ENCODE measurements at regions not wholly inside any gene's neighbourhood (a gene's known extent, or its start where the extent isn't known, plus 50 kb on each side); places are given as distances from the start of the nearest gene placed in this dataset.

DNA sequence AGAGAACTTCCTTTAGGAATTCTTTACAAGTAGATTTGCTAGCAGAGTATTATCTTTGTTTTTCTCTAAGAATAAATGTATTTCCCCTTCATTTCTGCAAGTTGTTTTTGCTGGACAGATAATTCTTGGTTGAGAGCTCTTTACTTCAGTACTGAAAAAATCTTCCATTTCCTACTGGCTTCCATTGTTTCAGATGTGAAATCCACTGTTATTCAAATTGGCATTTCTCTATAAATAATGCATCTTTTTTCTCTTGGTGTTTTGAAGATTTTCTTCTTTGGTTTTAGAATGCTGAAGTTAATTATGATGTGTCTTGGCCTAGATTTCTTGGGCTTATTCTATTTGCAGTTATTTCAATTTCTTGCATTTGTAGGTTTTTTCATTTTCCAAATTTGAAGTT lies 270.0 kb upstream of the GYPC start:
- CTCF ChIA-PET (ENCODE audit: low intra/inter-chr PET ratio, low total read pairs): no interaction called here
- intact Hi-C loops (cut with micrococcal nuclease; ENCODE audit: unreplicated experiment): no loop called here

DNA sequence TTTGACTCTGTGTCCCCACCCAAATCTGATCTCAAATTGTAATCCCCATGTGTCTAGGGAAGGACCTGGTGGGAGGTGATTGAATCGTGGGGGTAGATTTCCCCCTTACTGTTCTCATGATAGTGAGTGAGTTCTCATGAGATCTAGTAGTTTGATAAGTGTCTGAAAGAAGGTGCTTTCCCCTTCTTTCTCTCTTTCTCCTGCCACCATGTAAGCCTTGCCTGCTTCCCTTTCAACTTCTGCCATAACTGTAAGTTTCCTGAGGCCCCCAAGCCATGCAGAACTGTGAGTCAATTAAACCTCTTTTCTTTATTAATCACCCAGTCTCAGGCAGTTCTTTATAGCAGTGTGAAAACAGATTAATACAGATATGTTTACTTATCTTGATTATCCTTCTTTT lies 266.5 kb upstream of the GYPC start:
- no peaks in the 10 kb centered on the region for H3K36me3 ChIP-seq (replicated peaks in 1 of 2; ENCODE audit: control insufficient read depth in 1 of 2, insufficient read depth in 2 of 2, low read length in 2 of 2)
- H3K27me3 ChIP-seq (ENCODE audit: control insufficient read depth in 1 of 2, insufficient read depth in 2 of 2, low read length in 2 of 2): no peaks in the 10 kb centered on the region
- no peak overlapping the region for H3K4me2 ChIP-seq (ENCODE audit: low read depth, low read length)
- intact Hi-C loops (cut with micrococcal nuclease; ENCODE audit: unreplicated experiment): no loop called here
- no peak for DNase-seq (ENCODE audit: low spot score)
- POLR2A ChIA-PET: no interaction called here
- H3K4me1 ChIP-seq (ENCODE audit: insufficient read depth, low read length): no peaks in the 10 kb centered on the region
- H4K20me1 ChIP-seq (ENCODE audit: insufficient read depth, low read length): no peaks in the 10 kb centered on the region
- H3K9me3 ChIP-seq (ENCODE audit: low read length): peaks cover 44% of the 10 kb centered on the region
- no peak overlapping the region for H3K4me3 ChIP-seq (replicated peaks in 1 of 3; ENCODE audit: insufficient read depth in 1 of 3, low read depth in 2 of 3, low read length in 3 of 3)
- no peak for ATAC-seq
- no peak overlapping the region for H2AFZ ChIP-seq (ENCODE audit: low read length)
- CTCF ChIA-PET (ENCODE audit: low intra/inter-chr PET ratio, low total read pairs): no interaction called here
- no peak for FAIRE-seq
- no peak overlapping the region for H3K27ac ChIP-seq (ENCODE audit: extremely low read length, insufficient read depth, low read length)
- H3K79me2 ChIP-seq (ENCODE audit: insufficient read depth, low read length): no peaks in the 10 kb centered on the region
- 0% methylated on average over 1 of the region's 1 CpG for WGBS (ENCODE audit: low lambda C conversion rate)
- in situ Hi-C loops (cut with HindIII; ENCODE audit: extremely low pct_ligation_motif_present, low pct_unique_long_range_greater_than_20kb): no loop called here
- BruUV-seq (replicated peaks): no TSS peak
- no peak overlapping the region for H3K9ac ChIP-seq (ENCODE audit: insufficient read depth, low read depth, low read length)
- TF ChIP-seq KDM1A (CRISPR knock-in tag; IDR thresholded peaks at IDR 0.05) (no peak), POGZ (CRISPR knock-in tag; IDR thresholded peaks at IDR 0.05) (no peak), ZNF567 (CRISPR knock-in tag; IDR thresholded peaks at IDR 0.05; ENCODE audit: borderline replicate concordance) (no peak), SETDB1 (CRISPR knock-in tag; IDR thresholded peaks at IDR 0.05; ENCODE audit: borderline replicate concordance) (no peak), RFXANK (CRISPR knock-in tag; IDR thresholded peaks at IDR 0.05) (no peak), ZNF781 (CRISPR knock-in tag; IDR thresholded peaks at IDR 0.05; ENCODE audit: borderline replicate concordance, not compliant biosample characterization) (no peak), ZNF101 (CRISPR knock-in tag; IDR thresholded peaks at IDR 0.05; ENCODE audit: borderline replicate concordance, low read depth) (no peak), AKAP8 (CRISPR knock-in tag; IDR thresholded peaks at IDR 0.05) (no peak), JDP2 (CRISPR knock-in tag; IDR thresholded peaks at IDR 0.05; ENCODE audit: borderline replicate concordance) (no peak), ZNF773 (CRISPR knock-in tag; IDR thresholded peaks at IDR 0.05; ENCODE audit: borderline replicate concordance) (no peak)
- TF ChIP-seq, protein P1, sequence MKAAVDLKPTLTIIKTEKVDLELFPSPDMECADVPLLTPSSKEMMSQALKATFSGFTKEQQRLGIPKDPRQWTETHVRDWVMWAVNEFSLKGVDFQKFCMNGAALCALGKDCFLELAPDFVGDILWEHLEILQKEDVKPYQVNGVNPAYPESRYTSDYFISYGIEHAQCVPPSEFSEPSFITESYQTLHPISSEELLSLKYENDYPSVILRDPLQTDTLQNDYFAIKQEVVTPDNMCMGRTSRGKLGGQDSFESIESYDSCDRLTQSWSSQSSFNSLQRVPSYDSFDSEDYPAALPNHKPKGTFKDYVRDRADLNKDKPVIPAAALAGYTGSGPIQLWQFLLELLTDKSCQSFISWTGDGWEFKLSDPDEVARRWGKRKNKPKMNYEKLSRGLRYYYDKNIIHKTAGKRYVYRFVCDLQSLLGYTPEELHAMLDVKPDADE (CRISPR knock-in tag; IDR thresholded peaks at IDR 0.05): no peak
- TF ChIP-seq, protein P2, sequence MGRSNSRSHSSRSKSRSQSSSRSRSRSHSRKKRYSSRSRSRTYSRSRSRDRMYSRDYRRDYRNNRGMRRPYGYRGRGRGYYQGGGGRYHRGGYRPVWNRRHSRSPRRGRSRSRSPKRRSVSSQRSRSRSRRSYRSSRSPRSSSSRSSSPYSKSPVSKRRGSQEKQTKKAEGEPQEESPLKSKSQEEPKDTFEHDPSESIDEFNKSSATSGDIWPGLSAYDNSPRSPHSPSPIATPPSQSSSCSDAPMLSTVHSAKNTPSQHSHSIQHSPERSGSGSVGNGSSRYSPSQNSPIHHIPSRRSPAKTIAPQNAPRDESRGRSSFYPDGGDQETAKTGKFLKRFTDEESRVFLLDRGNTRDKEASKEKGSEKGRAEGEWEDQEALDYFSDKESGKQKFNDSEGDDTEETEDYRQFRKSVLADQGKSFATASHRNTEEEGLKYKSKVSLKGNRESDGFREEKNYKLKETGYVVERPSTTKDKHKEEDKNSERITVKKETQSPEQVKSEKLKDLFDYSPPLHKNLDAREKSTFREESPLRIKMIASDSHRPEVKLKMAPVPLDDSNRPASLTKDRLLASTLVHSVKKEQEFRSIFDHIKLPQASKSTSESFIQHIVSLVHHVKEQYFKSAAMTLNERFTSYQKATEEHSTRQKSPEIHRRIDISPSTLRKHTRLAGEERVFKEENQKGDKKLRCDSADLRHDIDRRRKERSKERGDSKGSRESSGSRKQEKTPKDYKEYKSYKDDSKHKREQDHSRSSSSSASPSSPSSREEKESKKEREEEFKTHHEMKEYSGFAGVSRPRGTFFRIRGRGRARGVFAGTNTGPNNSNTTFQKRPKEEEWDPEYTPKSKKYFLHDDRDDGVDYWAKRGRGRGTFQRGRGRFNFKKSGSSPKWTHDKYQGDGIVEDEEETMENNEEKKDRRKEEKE (IDR thresholded peaks at IDR 0.05): no peak
- TF ChIP-seq, protein P3, sequence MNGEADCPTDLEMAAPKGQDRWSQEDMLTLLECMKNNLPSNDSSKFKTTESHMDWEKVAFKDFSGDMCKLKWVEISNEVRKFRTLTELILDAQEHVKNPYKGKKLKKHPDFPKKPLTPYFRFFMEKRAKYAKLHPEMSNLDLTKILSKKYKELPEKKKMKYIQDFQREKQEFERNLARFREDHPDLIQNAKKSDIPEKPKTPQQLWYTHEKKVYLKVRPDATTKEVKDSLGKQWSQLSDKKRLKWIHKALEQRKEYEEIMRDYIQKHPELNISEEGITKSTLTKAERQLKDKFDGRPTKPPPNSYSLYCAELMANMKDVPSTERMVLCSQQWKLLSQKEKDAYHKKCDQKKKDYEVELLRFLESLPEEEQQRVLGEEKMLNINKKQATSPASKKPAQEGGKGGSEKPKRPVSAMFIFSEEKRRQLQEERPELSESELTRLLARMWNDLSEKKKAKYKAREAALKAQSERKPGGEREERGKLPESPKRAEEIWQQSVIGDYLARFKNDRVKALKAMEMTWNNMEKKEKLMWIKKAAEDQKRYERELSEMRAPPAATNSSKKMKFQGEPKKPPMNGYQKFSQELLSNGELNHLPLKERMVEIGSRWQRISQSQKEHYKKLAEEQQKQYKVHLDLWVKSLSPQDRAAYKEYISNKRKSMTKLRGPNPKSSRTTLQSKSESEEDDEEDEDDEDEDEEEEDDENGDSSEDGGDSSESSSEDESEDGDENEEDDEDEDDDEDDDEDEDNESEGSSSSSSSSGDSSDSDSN (CRISPR knock-in tag; IDR thresholded peaks at IDR 0.05): no peak

More for the DNA sequence above, 270.0 kb upstream of the GYPC start:
- H3K27me3 ChIP-seq (ENCODE audit: control insufficient read depth in 1 of 2, insufficient read depth in 2 of 2, low read length in 2 of 2): no peaks in the 10 kb centered on the region
- no peak overlapping the region for H3K4me2 ChIP-seq (ENCODE audit: low read depth, low read length)
- no peaks in the 10 kb centered on the region for H3K4me1 ChIP-seq (ENCODE audit: insufficient read depth, low read length)
- POLR2A ChIA-PET: no interaction called here
- in situ Hi-C loops (cut with HindIII; ENCODE audit: extremely low pct_ligation_motif_present, low pct_unique_long_range_greater_than_20kb): no loop called here
- no peak for FAIRE-seq
- no peak overlapping the region for H3K9ac ChIP-seq (ENCODE audit: insufficient read depth, low read depth, low read length)
- no peak for ATAC-seq
- no peak overlapping the region for H2AFZ ChIP-seq (ENCODE audit: low read length)
- no peak for TF ChIP-seq SMAD9 (CRISPR knock-in tag; IDR thresholded peaks at IDR 0.05)
- peak; percentile 94 for TF ChIP-seq ZNF317 (CRISPR knock-in tag; IDR thresholded peaks at IDR 0.05)
- H3K79me2 ChIP-seq (ENCODE audit: insufficient read depth, low read length): no peaks in the 10 kb centered on the region
- no TSS peak for BruUV-seq (replicated peaks)
- H3K27ac ChIP-seq (ENCODE audit: extremely low read length, insufficient read depth, low read length): no peak overlapping the region
- DNase-seq (ENCODE audit: low spot score): no peak
- no peak overlapping the region for H3K4me3 ChIP-seq (replicated peaks in 1 of 3; ENCODE audit: insufficient read depth in 1 of 3, low read depth in 2 of 3, low read length in 3 of 3)
- H3K9me3 ChIP-seq (ENCODE audit: low read length): peaks cover 43% of the 10 kb centered on the region
- H3K36me3 ChIP-seq (replicated peaks in 1 of 2; ENCODE audit: control insufficient read depth in 1 of 2, insufficient read depth in 2 of 2, low read length in 2 of 2): no peaks in the 10 kb centered on the region
- H4K20me1 ChIP-seq (ENCODE audit: insufficient read depth, low read length): no peaks in the 10 kb centered on the region

Measured in HepG2 (cell line).